MG63 (cell line): ENCODE measurements at regions not wholly inside any gene's neighbourhood (a gene's known extent, or its start where the extent isn't known, plus 50 kb on each side); places are given as distances from the start of the nearest gene placed in this dataset.

Source experiments
- DNase-seq: peaks from one replicate; pipeline ENCODE4 v3.0.0-alpha.2; 2020
- H3K27me3 ChIP-seq: fragments of 250-450 bp; sonication (Bioruptor Pico); 2 replicates; pipeline ENCODE4 v1.5.1; 2020; ENCODE audit warnings: mild to moderate bottlenecking, moderate library complexity
- H3K36me3 ChIP-seq: fragments of 250-450 bp; sonication (Bioruptor Pico); 2 replicates; pipeline ENCODE4 v1.5.1; 2020; ENCODE audit warnings: mild to moderate bottlenecking, moderate library complexity
- H3K4me3 ChIP-seq: fragments of 250-450 bp; sonication (Bioruptor Pico); 2 replicates; pipeline ENCODE4 v1.5.1; 2020; ENCODE audit warnings: mild to moderate bottlenecking, moderate library complexity
- H3K9me3 ChIP-seq: fragments of 250-450 bp; sonication (Bioruptor Pico); 2 replicates; pipeline ENCODE4 v1.5.1; 2020; ENCODE audit warnings: mild to moderate bottlenecking, moderate library complexity

DNA sequence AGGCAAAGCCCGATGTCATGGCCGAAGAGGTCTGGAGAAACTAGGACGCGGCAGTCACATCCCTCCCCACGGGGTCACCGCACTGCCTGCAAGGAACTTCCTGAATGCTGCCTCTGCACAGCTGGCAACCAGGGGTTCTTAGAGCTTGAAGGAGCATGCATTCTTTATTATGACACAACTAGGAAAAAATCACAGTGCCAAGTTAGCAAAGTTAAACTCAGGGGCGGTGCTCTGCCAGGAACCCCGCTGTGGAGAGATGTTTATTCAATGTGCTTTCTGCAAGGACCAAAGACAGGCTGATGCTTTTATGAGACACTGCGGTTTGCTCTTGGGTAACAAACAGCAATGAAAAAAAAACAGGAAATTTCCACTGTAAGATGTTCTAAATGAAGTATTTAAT lies 287.3 kb upstream of the FOXQ1 start:
- Histone ChIP-seq H3K36me3 (no peaks in the 10 kb centered on the region), H3K4me3 (no peak overlapping the region), H3K27me3 (no peaks in the 10 kb centered on the region), H3K9me3 (no peaks in the 10 kb centered on the region)
- DNase-seq: peak; percentile 89

DNA sequence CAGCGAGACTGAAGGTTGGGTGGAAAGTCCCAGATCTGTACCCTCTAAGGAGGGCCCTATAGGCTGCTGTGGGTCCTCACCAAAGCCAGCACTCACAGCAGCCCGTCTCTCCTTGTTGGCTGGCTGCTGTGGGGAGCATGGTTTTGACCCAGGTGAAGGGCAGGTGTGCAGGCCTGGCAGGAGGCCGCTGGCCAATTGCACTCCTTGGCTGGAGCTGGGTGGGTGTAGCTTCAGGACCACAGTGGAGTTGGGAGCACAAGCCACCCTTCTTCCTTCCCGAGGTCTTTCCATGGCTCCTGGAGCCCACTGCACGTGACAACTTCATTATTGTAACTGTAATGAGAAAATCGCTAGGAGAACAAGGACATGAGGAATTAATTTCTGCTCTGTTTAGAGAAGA lies 287.7 kb upstream of the FOXQ1 start:
- no peak overlapping the region for H3K4me3 ChIP-seq
- no peaks in the 10 kb centered on the region for H3K36me3 ChIP-seq
- H3K27me3 ChIP-seq: no peaks in the 10 kb centered on the region
- no peak for DNase-seq
- no peaks in the 10 kb centered on the region for H3K9me3 ChIP-seq

DNA sequence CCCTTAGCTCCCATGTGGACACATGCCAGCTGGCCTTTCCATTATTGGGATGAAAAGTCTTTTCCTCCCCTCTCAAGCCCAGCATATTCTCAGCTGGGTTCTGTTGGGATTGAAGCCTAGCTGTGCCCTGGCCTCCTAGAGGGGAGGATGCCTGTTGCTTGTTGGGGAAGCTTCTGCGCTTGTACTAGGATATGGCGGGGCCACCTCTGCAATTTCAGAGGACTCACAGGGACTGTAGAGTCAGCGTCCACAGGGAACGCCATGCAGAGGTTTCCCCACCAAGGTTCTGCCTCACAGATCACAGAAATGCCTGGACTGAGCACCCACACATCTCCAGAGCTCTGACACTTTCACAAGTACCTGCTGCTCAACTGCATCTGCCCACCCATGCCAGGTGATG lies 288.7 kb upstream of the FOXQ1 start:
- no peaks in the 10 kb centered on the region for H3K36me3 ChIP-seq
- H3K4me3 ChIP-seq: no peak overlapping the region
- no peaks in the 10 kb centered on the region for H3K9me3 ChIP-seq
- no peaks in the 10 kb centered on the region for H3K27me3 ChIP-seq
- DNase-seq: no peak

DNA sequence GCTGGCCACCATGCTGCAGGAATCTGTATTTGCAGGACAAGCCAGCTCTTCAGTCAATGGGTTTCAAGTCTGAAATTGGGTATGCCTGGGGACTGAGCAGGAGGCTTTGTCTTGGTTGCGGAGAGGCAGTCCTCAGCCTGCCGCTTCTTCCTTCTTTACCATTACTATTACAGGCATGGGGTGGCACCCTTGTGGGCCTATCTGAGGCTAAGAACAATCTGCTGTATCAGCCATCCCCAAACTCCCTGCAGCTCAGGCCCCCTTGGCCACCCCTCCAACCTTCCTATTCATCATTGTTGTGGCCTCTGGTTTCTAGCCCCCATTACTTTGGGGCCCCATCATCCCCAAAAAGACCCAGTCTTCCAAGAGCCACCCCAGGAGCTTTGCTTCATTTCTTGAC lies 289.2 kb upstream of the FOXQ1 start:
- Histone ChIP-seq H3K4me3 (no peak overlapping the region), H3K36me3 (no peaks in the 10 kb centered on the region), H3K27me3 (no peaks in the 10 kb centered on the region), H3K9me3 (no peaks in the 10 kb centered on the region)
- no peak for DNase-seq

DNA sequence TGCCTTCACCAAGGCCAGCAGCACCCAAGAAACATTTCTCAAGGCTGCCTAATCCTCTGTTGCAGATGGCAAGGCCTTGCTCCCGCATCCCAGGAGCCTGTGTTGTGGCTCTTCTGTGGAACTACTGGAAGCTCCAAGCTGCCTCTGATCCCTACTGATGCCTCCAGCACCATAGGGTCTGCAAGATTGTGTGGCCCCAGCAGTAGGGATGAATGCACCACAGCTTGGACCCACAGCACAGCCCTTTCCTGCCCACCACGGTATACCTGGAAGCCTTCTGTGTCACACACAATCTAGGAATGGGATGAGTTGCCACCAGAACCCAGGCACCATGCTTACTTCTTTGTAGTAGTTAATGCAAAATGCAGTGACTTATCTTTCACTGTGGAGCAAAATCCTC lies 291.1 kb upstream of the FOXQ1 start:
- Histone ChIP-seq H3K27me3 (no peaks in the 10 kb centered on the region), H3K9me3 (no peaks in the 10 kb centered on the region), H3K4me3 (no peak overlapping the region), H3K36me3 (no peaks in the 10 kb centered on the region)
- DNase-seq: no peak

DNA sequence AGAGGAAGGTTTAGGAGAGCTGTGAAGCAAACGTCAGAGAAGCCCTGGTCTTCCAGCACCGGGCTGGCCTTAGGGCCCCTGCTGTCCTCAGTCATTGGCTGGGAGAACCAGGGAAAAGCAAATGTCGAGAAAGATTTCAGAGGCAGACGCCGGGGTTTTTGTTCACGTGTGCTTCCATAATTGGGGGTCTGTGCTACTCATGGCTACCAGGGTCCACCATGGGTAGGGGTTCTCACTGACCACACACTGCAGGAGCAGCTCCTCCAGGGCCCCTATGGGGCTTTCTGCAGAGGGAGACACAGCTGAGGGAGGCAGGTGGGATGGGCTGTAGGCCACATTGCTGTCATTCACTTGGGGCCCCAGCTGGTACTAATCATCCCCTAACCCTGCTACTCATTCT lies 291.8 kb upstream of the FOXQ1 start:
- no peak for DNase-seq

DNA sequence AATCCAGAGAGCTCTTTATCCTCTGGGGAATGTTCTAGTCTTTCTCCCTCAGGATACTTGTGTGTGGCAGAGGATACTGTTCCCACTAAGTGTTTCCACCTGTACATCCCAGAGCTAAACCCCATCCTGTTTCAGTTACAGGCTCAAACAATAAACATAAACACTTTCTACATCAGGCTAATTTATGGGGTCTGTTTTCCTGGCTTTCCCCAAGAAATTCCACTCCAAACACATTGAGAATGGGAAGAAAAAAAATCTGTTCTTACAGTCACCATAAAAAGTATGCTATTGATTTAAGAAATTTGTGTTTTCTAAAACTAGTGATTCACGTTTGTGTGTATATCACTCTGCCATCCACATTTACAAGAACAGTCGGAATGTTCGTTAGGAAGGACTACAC lies 293.9 kb upstream of the FOXQ1 start:
- Histone ChIP-seq H3K27me3 (no peaks in the 10 kb centered on the region), H3K4me3 (no peak overlapping the region), H3K36me3 (no peaks in the 10 kb centered on the region), H3K9me3 (no peaks in the 10 kb centered on the region)
- DNase-seq: no peak

More for the DNA sequence above, 291.8 kb upstream of the FOXQ1 start:
- Histone ChIP-seq H3K27me3 (no peaks in the 10 kb centered on the region), H3K9me3 (no peaks in the 10 kb centered on the region), H3K4me3 (no peak overlapping the region), H3K36me3 (no peaks in the 10 kb centered on the region)

DNA sequence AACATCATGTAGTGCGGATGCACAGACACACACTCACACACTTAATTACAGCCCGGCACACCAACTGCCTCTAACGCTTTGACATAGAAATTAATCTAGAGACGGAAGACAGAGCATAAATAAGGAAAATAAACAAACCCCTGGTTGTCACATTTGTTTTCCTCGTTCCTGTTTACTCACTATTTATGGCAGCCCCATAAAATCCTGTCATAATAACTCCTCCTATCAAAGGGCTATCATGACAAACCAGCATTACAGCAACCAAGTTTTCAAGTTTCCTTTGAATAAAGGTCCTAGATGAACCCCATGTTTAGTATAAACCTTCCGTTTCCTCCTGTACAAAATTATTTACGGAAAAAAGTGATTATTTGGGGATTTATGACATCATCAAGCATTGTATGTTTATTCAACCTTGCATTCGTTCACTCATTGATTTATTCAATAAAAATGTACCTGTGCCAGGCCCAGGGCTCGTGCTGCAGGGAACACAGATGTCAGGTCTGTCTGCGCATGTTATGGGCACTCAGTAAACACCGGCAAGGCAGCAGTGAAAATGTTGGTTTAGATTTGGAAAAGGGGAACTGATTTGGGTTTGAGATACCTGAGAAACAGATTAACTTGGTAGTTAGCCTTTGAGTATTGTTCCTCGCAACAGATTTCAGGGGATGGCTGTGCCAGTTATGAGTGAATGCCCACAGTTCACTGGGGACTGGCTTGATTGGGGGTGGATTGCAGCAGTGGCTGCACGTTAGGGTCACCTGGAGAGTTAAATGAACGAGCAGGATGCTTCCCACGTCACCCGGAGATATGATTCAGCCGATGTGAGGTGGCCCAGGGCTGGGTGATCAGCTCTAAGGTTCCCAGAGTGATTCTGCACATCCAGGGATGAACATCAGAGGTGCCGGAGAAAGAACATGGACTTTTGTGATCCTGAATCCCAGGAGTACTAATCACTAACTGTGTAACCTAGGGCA lies 295.3 kb upstream of the FOXQ1 start:
- no peaks in the 10 kb centered on the region for H3K36me3 ChIP-seq
- no peak overlapping the region for H3K4me3 ChIP-seq
- no peak for DNase-seq
- no peaks in the 10 kb centered on the region for H3K9me3 ChIP-seq
- no peaks in the 10 kb centered on the region for H3K27me3 ChIP-seq

DNA sequence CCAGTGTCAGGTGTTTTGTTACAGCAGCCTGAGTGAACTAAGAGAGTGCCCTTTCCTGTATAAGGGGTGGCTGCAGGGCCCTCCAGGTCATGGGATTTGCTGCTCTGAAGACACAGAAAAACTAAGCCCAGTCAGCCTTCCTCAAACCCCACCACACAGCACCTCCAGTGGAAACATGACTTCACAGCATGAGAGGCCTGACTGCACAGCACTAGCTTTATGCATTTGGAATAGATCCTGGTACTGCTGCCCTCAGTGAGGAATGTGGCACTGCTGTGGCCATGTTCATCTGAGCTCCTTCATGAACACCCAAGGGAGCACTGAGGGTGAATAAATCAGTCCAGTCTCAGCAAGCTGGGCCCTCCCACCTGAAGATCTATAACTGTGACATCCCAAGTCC lies 296.1 kb upstream of the FOXQ1 start:
- no peaks in the 10 kb centered on the region for H3K9me3 ChIP-seq
- no peak overlapping the region for H3K4me3 ChIP-seq
- H3K27me3 ChIP-seq: no peaks in the 10 kb centered on the region
- no peaks in the 10 kb centered on the region for H3K36me3 ChIP-seq
- peak; percentile 17 for DNase-seq

DNA sequence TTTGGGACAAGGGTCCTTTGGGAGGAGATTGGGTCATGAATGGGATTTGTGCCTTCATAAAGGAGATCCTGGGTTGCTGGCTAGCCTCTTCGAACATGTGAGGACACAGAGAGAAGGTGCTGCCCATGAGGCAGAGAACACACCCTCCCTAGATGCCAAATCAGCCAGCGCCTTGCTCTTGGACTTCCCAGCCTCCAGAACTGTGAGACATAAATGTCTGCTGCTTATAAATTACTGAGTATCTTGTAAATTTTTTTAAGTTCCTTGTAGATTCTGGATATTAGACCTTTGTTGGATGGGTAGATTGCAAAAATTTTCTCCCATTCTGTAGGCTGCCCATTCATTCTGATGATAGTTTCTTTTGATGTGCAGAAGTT lies 297.5 kb upstream of the FOXQ1 start:
- no peak overlapping the region for H3K4me3 ChIP-seq
- no peaks in the 10 kb centered on the region for H3K27me3 ChIP-seq
- no peaks in the 10 kb centered on the region for H3K9me3 ChIP-seq
- H3K36me3 ChIP-seq: no peaks in the 10 kb centered on the region
- DNase-seq: no peak

DNA sequence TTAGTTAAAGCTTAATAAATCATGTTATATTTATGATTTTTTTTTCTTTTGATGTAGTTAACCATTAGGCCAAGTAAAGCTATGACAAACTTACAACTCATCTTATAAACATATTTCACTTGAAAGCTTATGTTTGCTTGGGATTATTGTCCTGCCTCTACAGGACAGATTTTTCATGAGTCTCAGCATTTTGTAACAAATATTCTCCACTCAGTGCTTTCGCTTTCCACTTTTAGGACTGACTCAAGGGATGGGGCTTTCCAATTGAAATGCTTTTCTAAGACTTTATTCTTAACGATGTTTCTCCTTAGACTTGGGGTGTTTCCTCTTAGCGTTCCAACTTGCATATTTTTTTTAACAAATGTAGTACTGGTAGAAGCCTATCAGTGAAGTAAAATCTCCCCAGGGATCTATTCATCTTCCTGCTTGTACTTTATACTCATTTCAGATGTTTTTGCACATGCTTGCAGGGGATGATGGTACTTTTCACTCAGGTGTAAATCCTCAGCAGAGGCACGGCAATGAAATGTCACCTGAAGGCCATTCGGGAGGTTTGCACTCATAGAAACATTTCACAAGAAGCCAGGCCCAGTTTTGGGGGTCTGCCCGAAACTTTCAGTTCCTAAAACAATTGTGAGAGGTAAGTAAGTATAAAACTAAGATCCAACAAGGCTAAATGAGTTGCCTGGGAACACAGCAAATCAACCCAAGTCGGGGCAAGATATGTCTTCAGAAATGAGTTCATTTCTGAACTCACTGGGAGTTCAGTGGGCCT lies 298.1 kb upstream of the FOXQ1 start:
- H3K36me3 ChIP-seq: no peaks in the 10 kb centered on the region
- H3K4me3 ChIP-seq: no peak overlapping the region
- DNase-seq: no peak
- no peaks in the 10 kb centered on the region for H3K9me3 ChIP-seq
- H3K27me3 ChIP-seq: no peaks in the 10 kb centered on the region

DNA sequence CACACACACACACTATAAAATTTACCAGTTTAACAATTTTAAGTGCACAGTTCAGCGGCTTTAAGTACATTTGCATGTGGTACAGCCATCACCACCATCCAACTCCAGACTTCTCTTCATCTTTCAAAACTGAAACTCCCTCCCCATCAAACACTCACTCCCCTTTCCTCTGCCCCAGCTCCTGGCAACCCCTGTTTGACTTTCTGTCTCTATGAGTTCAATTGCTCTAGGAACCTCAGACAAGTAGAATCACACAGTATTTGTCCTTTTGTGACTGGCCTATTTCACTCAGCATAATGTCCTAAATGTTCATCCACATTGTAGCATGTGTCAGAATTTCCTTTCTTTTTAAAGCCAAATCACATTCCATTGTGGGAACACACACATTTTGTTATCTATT lies 302.8 kb upstream of the FOXQ1 start:
- Histone ChIP-seq H3K9me3 (no peaks in the 10 kb centered on the region), H3K27me3 (no peaks in the 10 kb centered on the region), H3K4me3 (no peak overlapping the region), H3K36me3 (no peaks in the 10 kb centered on the region)
- no peak for DNase-seq

DNA sequence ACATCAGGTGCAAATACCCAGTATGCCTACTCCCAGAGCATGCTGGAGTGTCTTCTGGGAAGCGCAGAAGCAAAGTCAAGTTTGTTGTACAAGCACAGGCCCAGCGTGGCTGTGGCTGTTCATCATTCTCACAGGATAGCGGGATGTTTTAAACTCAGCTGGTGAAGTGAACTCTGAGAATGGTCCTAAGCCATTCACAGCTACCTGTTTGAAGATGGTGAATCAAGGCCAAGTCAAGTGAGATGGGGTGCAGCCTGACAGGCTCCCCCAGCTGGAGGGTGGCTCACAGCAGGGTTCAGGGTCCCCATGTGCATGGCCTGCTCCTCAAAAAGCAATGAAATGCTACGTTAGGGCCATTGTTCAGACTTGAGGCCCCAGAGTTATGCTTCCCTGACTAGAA lies 304.7 kb upstream of the FOXQ1 start:
- Histone ChIP-seq H3K9me3 (no peaks in the 10 kb centered on the region), H3K36me3 (no peaks in the 10 kb centered on the region), H3K4me3 (no peak overlapping the region), H3K27me3 (no peaks in the 10 kb centered on the region)
- no peak for DNase-seq

DNA sequence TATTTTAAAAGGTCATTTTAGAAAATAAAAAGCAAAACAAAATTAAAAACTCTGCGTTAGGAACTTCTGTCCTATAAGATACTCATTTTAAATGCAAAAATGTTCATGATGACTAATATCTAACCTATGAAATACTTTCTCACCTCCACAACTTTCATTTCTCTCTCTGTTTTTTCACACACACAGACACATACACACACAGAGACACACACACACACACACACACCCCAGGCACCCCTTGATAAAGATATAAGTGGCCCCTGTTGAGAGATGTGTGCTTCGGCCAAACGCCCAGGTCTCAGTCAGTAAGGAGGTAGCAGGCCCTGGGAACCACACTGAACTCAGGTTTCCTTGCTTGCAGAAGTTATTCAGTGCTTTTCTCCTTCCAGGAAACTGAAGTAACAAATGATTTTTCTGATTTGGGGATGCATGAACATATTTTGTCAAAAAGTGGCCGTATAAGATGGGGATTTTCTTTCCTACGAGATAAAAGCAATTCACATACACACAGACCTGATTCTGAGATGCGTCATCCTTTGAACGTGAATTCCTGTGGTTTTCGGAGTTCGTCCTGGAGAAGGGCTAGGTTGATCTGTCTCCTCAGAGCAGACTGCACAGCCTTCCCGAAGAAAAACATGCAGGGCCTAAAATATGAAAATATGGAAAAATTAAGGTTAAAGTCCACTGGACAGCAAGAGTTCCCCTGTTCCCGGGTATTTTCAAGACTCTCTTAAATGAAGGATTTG lies 306.8 kb upstream of the FOXQ1 start:
- Histone ChIP-seq H3K4me3 (no peak overlapping the region), H3K36me3 (no peaks in the 10 kb centered on the region), H3K27me3 (no peaks in the 10 kb centered on the region), H3K9me3 (no peaks in the 10 kb centered on the region)
- no peak for DNase-seq

DNA sequence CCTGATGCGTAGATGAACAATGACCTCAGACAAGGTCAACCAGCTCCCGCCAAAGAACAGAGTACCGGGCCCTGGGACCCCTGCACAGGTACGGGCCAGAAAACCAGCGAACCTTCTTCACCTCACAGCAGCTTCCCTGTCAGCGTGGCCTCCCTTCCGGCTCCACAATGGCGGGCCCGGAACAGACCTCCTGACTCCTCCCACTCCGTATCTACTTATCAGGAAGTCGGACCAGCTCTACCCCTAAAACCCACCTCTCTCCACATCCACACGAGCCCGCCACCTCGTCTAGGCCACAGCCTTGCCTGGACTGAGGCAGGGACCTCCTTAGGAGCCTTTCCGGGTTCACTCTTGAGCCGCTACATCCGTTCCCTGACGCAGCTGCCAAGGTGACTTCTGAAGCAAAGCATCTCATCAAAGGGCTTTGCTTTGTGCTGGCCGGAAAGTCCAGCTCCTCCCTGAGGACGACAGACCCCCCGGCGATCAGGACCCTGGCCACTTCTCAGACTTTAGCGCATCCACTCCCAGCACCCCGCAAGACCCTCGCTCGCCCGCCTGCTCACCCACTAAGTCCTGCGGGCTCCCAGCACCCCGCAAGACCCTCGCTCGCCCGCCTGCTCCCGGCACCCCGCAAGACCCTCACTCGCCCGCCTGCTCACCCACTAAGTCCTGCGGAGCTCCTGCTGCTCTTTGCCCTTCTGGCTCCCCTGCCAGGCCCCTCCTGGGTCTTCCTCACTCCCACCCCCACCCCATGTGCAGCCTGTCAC lies 308.3 kb upstream of the FOXQ1 start:
- DNase-seq: no peak

DNA sequence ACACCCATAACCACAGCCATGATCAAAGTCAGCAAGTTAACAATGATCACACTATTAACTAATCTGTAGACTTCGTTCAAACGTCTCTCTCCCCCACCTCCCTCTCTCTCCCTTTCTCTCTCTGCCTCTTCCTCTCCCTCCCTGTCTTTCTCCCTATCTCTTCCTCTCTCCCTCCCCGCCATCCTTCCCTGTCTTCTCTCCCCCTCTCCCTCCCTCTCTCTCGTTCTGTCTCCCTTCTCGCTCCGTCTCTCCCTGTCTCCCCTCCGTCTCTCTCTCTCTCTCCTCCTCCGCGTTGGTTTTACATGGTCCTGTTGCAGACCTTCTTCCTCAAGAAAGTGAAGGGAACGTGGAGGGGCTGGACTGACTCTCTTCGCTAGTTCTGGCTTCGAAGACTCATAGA lies 308.9 kb upstream of the FOXQ1 start:
- Histone ChIP-seq H3K36me3 (no peaks in the 10 kb centered on the region), H3K9me3 (no peaks in the 10 kb centered on the region), H3K27me3 (no peaks in the 10 kb centered on the region), H3K4me3 (no peak overlapping the region)
- no peak for DNase-seq

More for the DNA sequence above, 308.3 kb upstream of the FOXQ1 start:
- Histone ChIP-seq H3K4me3 (no peak overlapping the region), H3K27me3 (no peaks in the 10 kb centered on the region), H3K36me3 (no peaks in the 10 kb centered on the region), H3K9me3 (no peaks in the 10 kb centered on the region)
